GM23338 (cell line): ENCODE measurements at regions not wholly inside any gene's neighbourhood (a gene's known extent, or its start where the extent isn't known, plus 50 kb on each side); places are given as distances from the start of the nearest gene placed in this dataset.

Source experiments
- ATAC-seq: fragments of 200-7000 bp; cut with Tn5 transposase; 3 replicates; pipeline ENCODE4 v1.9.1; 2020
- DNase-seq: peaks from one replicate; pipeline ENCODE4 v3.0.0-alpha.2; 2015; ENCODE audit warnings: low spot score
- H2AFZ ChIP-seq: fragments of 200-600 bp; sonication (generic); 2 replicates; pipeline ENCODE4 v1.8.0; 2016; ENCODE audit warnings: antibody characterized with exemption, mild to moderate bottlenecking, moderate library complexity
- H3F3A ChIP-seq: fragments of 200-600 bp; sonication (generic); replicated peaks from 2 replicates; pipeline ENCODE4 v1.8.0; 2017; ENCODE audit warnings: antibody characterized with exemption, mixed run types, low read depth
- H3K27ac ChIP-seq: fragments of 200-600 bp; sonication (generic); 2 replicates; pipeline ENCODE4 v1.6.1; 2016; ENCODE audit warnings: low read depth
- H3K27me3 ChIP-seq: fragments of 200-600 bp; sonication (generic); 2 replicates; pipeline ENCODE4 v1.8.0; 2016; ENCODE audit warnings: mild to moderate bottlenecking, mixed run types, moderate library complexity; ENCODE audit not compliant: insufficient read depth
- H3K36me3 ChIP-seq: fragments of 200-600 bp; sonication (generic); 2 replicates; pipeline ENCODE4 v1.8.0; 2016; ENCODE audit warnings: mild to moderate bottlenecking; ENCODE audit not compliant: insufficient read depth
- H3K4me1 ChIP-seq: fragments of 200-600 bp; sonication (generic); 2 replicates; pipeline ENCODE4 v1.8.0; 2016; ENCODE audit warnings: mild to moderate bottlenecking, moderate library complexity; ENCODE audit not compliant: insufficient read depth
- H3K4me2 ChIP-seq: fragments of 200-600 bp; sonication (generic); 2 replicates; pipeline ENCODE4 v1.7.1; 2017; ENCODE audit warnings: mixed run types
- H3K4me3 ChIP-seq: fragments of 200-600 bp; sonication (generic); 2 replicates; pipeline ENCODE4 v1.6.1; 2016; ENCODE audit warnings: mixed run types
- H3K79me2 ChIP-seq: fragments of 200-600 bp; sonication (generic); replicated peaks from 2 replicates; pipeline ENCODE4 v1.8.0; 2017; ENCODE audit warnings: mild to moderate bottlenecking; ENCODE audit not compliant: insufficient read depth
- H3K9me2 ChIP-seq: fragments of 200-600 bp; sonication (generic); 2 replicates; pipeline ENCODE4 v1.8.0; 2017; ENCODE audit not compliant: insufficient read depth
- H4K20me1 ChIP-seq: fragments of 200-600 bp; sonication (generic); replicated peaks from 2 replicates; pipeline ENCODE4 v1.8.0; 2017; ENCODE audit warnings: mild to moderate bottlenecking; ENCODE audit not compliant: insufficient read depth
- H3K27ac Mint-ChIP-seq: 2 replicates; pipeline ENCODE4 v1.8.0; 2020; ENCODE audit warnings: inconsistent platforms, mild to moderate bottlenecking, moderate library complexity, mixed read lengths
- H3K27me3 Mint-ChIP-seq: 3 replicates; pipeline ENCODE4 v1.8.0; 2022; ENCODE audit warnings: low read depth, mild to moderate bottlenecking, moderate library complexity, mixed read lengths, inconsistent platforms; ENCODE audit not compliant: insufficient read depth, poor library complexity
- H3K36me3 Mint-ChIP-seq: 3 replicates; pipeline ENCODE4 v1.8.0; 2021; ENCODE audit warnings: low read depth, mild to moderate bottlenecking, inconsistent platforms, moderate library complexity, mixed read lengths
- H3K4me1 Mint-ChIP-seq: 3 replicates; pipeline ENCODE4 v1.8.0; 2020; ENCODE audit warnings: mild to moderate bottlenecking, inconsistent platforms, mixed read lengths
- H3K4me3 Mint-ChIP-seq: 3 replicates; pipeline ENCODE4 v1.8.0; 2021; ENCODE audit warnings: moderate library complexity, mild to moderate bottlenecking, inconsistent platforms, mixed read lengths
- H3K9me3 Mint-ChIP-seq: 3 replicates; pipeline ENCODE4 v1.8.0; 2020; ENCODE audit warnings: moderate library complexity, mild to moderate bottlenecking, inconsistent platforms, mixed read lengths
- JUNB ChIP-seq: IDR thresholded peaks from one replicate; pipeline ENCODE4 v1.6.1; 2016; ENCODE audit warnings: antibody characterized with exemption; ENCODE audit not compliant: unreplicated experiment
- REST ChIP-seq: IDR thresholded peaks from one replicate; pipeline ENCODE4 v1.6.1; 2018; ENCODE audit warnings: antibody characterized with exemption; ENCODE audit not compliant: unreplicated experiment
- ZNF331 ChIP-seq: fragments of 250-450 bp; sonication (Bioruptor Pico); IDR thresholded peaks from 2 replicates; pipeline ENCODE4 v1.5.0; 2020; ENCODE audit warnings: low read depth, mild to moderate bottlenecking, moderate library complexity
- TF ChIP-seq, protein P1 (sequence below): IDR thresholded peaks from 2 replicates; pipeline ENCODE4 v1.6.1; 2016; ENCODE audit warnings: antibody characterized with exemption
- TF ChIP-seq, protein P2 (sequence below), 2 experiments: fragments of 200-600 bp in 1 of 2; sonication (generic) in 1 of 2; conservative IDR thresholded peaks; 2 replicates each; pipeline versions ENCODE4 v1.5.1 to v1.6.1; 2016 to 2017; ENCODE audit warnings: antibody characterized with exemption in 2 of 2, low read depth in 2 of 2, mild to moderate bottlenecking in 2 of 2, moderate library complexity in 1 of 2

- TF ChIP-seq ZNF331 = no peak
- TF ChIP-seq, protein P1, sequence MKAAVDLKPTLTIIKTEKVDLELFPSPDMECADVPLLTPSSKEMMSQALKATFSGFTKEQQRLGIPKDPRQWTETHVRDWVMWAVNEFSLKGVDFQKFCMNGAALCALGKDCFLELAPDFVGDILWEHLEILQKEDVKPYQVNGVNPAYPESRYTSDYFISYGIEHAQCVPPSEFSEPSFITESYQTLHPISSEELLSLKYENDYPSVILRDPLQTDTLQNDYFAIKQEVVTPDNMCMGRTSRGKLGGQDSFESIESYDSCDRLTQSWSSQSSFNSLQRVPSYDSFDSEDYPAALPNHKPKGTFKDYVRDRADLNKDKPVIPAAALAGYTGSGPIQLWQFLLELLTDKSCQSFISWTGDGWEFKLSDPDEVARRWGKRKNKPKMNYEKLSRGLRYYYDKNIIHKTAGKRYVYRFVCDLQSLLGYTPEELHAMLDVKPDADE = no peak
Observed at GRCh38 chr3:161859057-161859456, 362.4 kb downstream of the OTOL1 start (continued).

GRCh38 chr3:161859865-161860450, 363.4 kb downstream of the OTOL1 start:
- Histone ChIP-seq H3K27me3 (no peaks in the 10 kb centered on the region), H3K79me2 (no peaks in the 10 kb centered on the region), H3K9me2 (no peaks in the 10 kb centered on the region; the same call in 1 of the 2 replicates), H3K4me2 (0 out of 2 replicates have a peak overlapping the region, but pooled peaks have one; percentile 15), H2AFZ (no peak overlapping the region), H3K4me3 (no peak overlapping the region), H3K4me1 (peaks cover 5% of the 10 kb centered on the region; the same call in 1 of the 2 replicates), H3F3A (no peaks in the 10 kb centered on the region), H3K36me3 (no peaks in the 10 kb centered on the region), H3K27ac (0 out of 2 replicates have a peak overlapping the region, but pooled peaks have one; percentile 20), H4K20me1 (no peaks in the 10 kb centered on the region)
- peaks cover 4% of the 10 kb centered on the region for H3K27me3 Mint-ChIP-seq
- DNase-seq (peak; percentile 7), ATAC-seq (no peak)
- no peaks in the 10 kb centered on the region; the same call in 2 of the 3 replicates for H3K9me3 Mint-ChIP-seq
- H3K4me1 Mint-ChIP-seq = peaks cover 10% of the 10 kb centered on the region; the same call in 2 of the 3 replicates
- H3K27ac Mint-ChIP-seq = peak overlapping the region; percentile 83; the same call in 1 of the 2 replicates
- H3K4me3 Mint-ChIP-seq = no peak overlapping the region
- H3K36me3 Mint-ChIP-seq = no peaks in the 10 kb centered on the region
- TF ChIP-seq REST (no peak), JUNB (no peak), ZNF331 (no peak)
- TF ChIP-seq, protein P2, sequence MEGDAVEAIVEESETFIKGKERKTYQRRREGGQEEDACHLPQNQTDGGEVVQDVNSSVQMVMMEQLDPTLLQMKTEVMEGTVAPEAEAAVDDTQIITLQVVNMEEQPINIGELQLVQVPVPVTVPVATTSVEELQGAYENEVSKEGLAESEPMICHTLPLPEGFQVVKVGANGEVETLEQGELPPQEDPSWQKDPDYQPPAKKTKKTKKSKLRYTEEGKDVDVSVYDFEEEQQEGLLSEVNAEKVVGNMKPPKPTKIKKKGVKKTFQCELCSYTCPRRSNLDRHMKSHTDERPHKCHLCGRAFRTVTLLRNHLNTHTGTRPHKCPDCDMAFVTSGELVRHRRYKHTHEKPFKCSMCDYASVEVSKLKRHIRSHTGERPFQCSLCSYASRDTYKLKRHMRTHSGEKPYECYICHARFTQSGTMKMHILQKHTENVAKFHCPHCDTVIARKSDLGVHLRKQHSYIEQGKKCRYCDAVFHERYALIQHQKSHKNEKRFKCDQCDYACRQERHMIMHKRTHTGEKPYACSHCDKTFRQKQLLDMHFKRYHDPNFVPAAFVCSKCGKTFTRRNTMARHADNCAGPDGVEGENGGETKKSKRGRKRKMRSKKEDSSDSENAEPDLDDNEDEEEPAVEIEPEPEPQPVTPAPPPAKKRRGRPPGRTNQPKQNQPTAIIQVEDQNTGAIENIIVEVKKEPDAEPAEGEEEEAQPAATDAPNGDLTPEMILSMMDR (conservative IDR thresholded peaks at IDR 0.05; ENCODE audit: low read depth in 2 of 2) = no peak
- TF ChIP-seq, protein P1 = no peak
